H9 (cell line): ENCODE measurements at regions not wholly inside any gene's neighbourhood (a gene's known extent, or its start where the extent isn't known, plus 50 kb on each side); places are given as distances from the start of the nearest gene placed in this dataset.

Experiments
- DNase-seq: peaks from one replicate; pipeline ENCODE4 v3.0.0-alpha.2; 2017
- H2AFZ ChIP-seq: one replicate; pipeline ENCODE4 v1.6.1; 2013; ENCODE audit warnings: mild to moderate bottlenecking, low read length, control low read depth, moderate library complexity
- H2AK5ac ChIP-seq: 2 replicates; pipeline ENCODE4 v1.6.1; 2013; ENCODE audit warnings: low read length, control low read depth, mixed read lengths; ENCODE audit not compliant: insufficient read length
- H2BK120ac ChIP-seq: one replicate; pipeline ENCODE4 v1.6.1; 2013; ENCODE audit warnings: low read depth, mild to moderate bottlenecking, low read length, control low read depth, inconsistent platforms; ENCODE audit not compliant: poor library complexity, severe bottlenecking
- H2BK12ac ChIP-seq: 2 replicates; pipeline ENCODE4 v1.6.1; 2013; ENCODE audit warnings: low read length, control low read depth, mixed read lengths, low read depth; ENCODE audit not compliant: insufficient read length
- H2BK15ac ChIP-seq: 2 replicates; pipeline ENCODE4 v1.6.1; 2013; ENCODE audit warnings: low read depth, low read length, control low read depth
- H2BK20ac ChIP-seq: one replicate; pipeline ENCODE4 v1.6.1; 2013; ENCODE audit warnings: low read depth, mild to moderate bottlenecking, low read length, control low read depth, inconsistent platforms; ENCODE audit not compliant: poor library complexity, severe bottlenecking
- H2BK5ac ChIP-seq: 2 replicates; pipeline ENCODE4 v1.6.1; 2013; ENCODE audit warnings: low read length, control low read depth, mixed read lengths; ENCODE audit not compliant: insufficient read length
- H3K14ac ChIP-seq: 2 replicates; pipeline ENCODE4 v1.6.1; 2013; ENCODE audit warnings: low read length, control low read depth; ENCODE audit not compliant: insufficient read depth
- H3K18ac ChIP-seq: 2 replicates; pipeline ENCODE4 v1.6.1; 2013; ENCODE audit warnings: low read depth, mild to moderate bottlenecking, mixed read lengths, low read length, control low read depth; ENCODE audit not compliant: insufficient read length
- H3K23ac ChIP-seq: 2 replicates; pipeline ENCODE4 v1.6.1; 2013; ENCODE audit warnings: low read length, control low read depth, mixed read lengths, low read depth; ENCODE audit not compliant: insufficient read length
- H3K23me2 ChIP-seq: 2 replicates; pipeline ENCODE4 v1.6.1; 2013; ENCODE audit warnings: low read depth, mild to moderate bottlenecking, mixed read lengths, low read length, control low read depth; ENCODE audit not compliant: insufficient read length, poor library complexity, severe bottlenecking
- H3K27ac ChIP-seq: 2 replicates; pipeline ENCODE4 v1.5.1; 2013; ENCODE audit warnings: low read length, control low read depth, mixed read lengths, low read depth; ENCODE audit not compliant: insufficient read length
- H3K27me3 ChIP-seq: 2 replicates; pipeline ENCODE4 v1.6.1; 2013; ENCODE audit warnings: low read length, control low read depth, inconsistent platforms; ENCODE audit not compliant: insufficient read depth
- H3K4ac ChIP-seq: 2 replicates; pipeline ENCODE4 v1.6.1; 2013; ENCODE audit warnings: low read depth, mild to moderate bottlenecking, control low read depth, inconsistent platforms, low read length, moderate library complexity
- H3K4me1 ChIP-seq: 2 replicates; pipeline ENCODE4 v1.6.1; 2013; ENCODE audit warnings: low read length, control low read depth, inconsistent platforms; ENCODE audit not compliant: insufficient read depth
- H3K4me2 ChIP-seq: 2 replicates; pipeline ENCODE4 v1.6.1; 2013; ENCODE audit warnings: low read length, control low read depth, mixed read lengths; ENCODE audit not compliant: insufficient read length, insufficient read depth
- H3K56ac ChIP-seq: 2 replicates; pipeline ENCODE4 v1.6.1; 2013; ENCODE audit warnings: low read depth, mild to moderate bottlenecking, mixed read lengths, low read length, control low read depth; ENCODE audit not compliant: insufficient read length
- H3K79me1 ChIP-seq: 2 replicates; pipeline ENCODE4 v1.6.1; 2013; ENCODE audit warnings: low read depth, mild to moderate bottlenecking, moderate library complexity, low read length, control low read depth, inconsistent platforms; ENCODE audit not compliant: insufficient read depth, poor library complexity, severe bottlenecking
- H3K79me2 ChIP-seq: 2 replicates; pipeline ENCODE4 v1.6.1; 2013; ENCODE audit warnings: low read length, control low read depth, inconsistent platforms; ENCODE audit not compliant: insufficient read depth
- H3K9ac ChIP-seq: 2 replicates; pipeline ENCODE4 v1.6.1; 2013; ENCODE audit warnings: low read length, control low read depth, mixed read lengths; ENCODE audit not compliant: insufficient read length; ENCODE audit errors: extremely low read depth
- H3K9me3 ChIP-seq: one replicate; pipeline ENCODE4 v1.6.1; 2013; ENCODE audit warnings: low read depth, low read length, inconsistent platforms; ENCODE audit not compliant: control insufficient read depth
- H3T11ph ChIP-seq: one replicate; pipeline ENCODE4 v1.6.1; 2013; ENCODE audit warnings: mild to moderate bottlenecking, low read length, control low read depth, inconsistent platforms
- H4K20me1 ChIP-seq: one replicate; pipeline ENCODE4 v1.6.1; 2013; ENCODE audit not compliant: control insufficient read depth, insufficient read length, insufficient read depth
- H4K5ac ChIP-seq: 2 replicates; pipeline ENCODE4 v1.6.1; 2013; ENCODE audit warnings: low read depth, mild to moderate bottlenecking, mixed read lengths, low read length, control low read depth; ENCODE audit not compliant: insufficient read length
- H4K8ac ChIP-seq: replicated peaks from 2 replicates; pipeline ENCODE4 v1.6.1; 2013; ENCODE audit warnings: low read length, control low read depth, mixed read lengths, low read depth; ENCODE audit not compliant: insufficient read length
- H4K91ac ChIP-seq: 2 replicates; pipeline ENCODE4 v1.6.1; 2013; ENCODE audit warnings: low read depth, mild to moderate bottlenecking, moderate library complexity, mixed read lengths, low read length, control low read depth; ENCODE audit not compliant: insufficient read length
- H3K27ac Mint-ChIP-seq, 3 experiments: 2 replicates in 2 of 3; 3 replicates in 1 of 3; pipeline ENCODE4 v1.8.0; 2020 to 2021; ENCODE audit warnings: mixed read lengths in 3 of 3, mild to moderate bottlenecking in 1 of 3, moderate library complexity in 1 of 3
- H3K27me3 Mint-ChIP-seq: 2 replicates; pipeline ENCODE4 v1.8.0; 2021; ENCODE audit warnings: low read depth, mild to moderate bottlenecking, moderate library complexity, mixed read lengths
- H3K36me3 Mint-ChIP-seq, 3 experiments: 2 replicates in 2 of 3; 3 replicates in 1 of 3; pipeline ENCODE4 v1.8.0; 2020 to 2021; ENCODE audit warnings: low read depth in 3 of 3, mixed read lengths in 3 of 3; ENCODE audit not compliant: insufficient read depth in 1 of 3
- H3K4me1 Mint-ChIP-seq, 2 experiments: 2 replicates each; pipeline ENCODE4 v1.8.0; 2020; ENCODE audit warnings: mixed read lengths in 2 of 2
- H3K4me3 Mint-ChIP-seq, 2 experiments: 2 replicates in 1 of 2; 3 replicates in 1 of 2; pipeline ENCODE4 v1.8.0; 2020 to 2021; ENCODE audit warnings: mild to moderate bottlenecking in 2 of 2, mixed read lengths in 2 of 2, moderate library complexity in 1 of 2
- H3K9me3 Mint-ChIP-seq, 2 experiments: 2 replicates in 1 of 2; 3 replicates in 1 of 2; pipeline ENCODE4 v1.8.0; 2020; ENCODE audit warnings: mild to moderate bottlenecking in 2 of 2, mixed read lengths in 2 of 2, moderate library complexity in 1 of 2
- WGBS: extraction: QIAGEN DNeasy Blood & Tissue Kit; methylation state at CpG from one replicate; pipeline ENCODE4 v1.1.7; 2013; ENCODE audit warnings: missing lambda C conversion rate, low lambda C conversion rate, mixed read lengths; ENCODE audit not compliant: insufficient read length; ENCODE audit errors: extremely low coverage; 5-methylcytosine and 5-hydroxymethylcytosine counted together
- TF ChIP-seq, protein P1 (sequence below): fragments of 200-600 bp; sonication (generic); conservative IDR thresholded peaks from 3 replicates; pipeline ENCODE4 v1.8.0; 2021; ENCODE audit warnings: antibody characterized with exemption, mild to moderate bottlenecking

DNA sequence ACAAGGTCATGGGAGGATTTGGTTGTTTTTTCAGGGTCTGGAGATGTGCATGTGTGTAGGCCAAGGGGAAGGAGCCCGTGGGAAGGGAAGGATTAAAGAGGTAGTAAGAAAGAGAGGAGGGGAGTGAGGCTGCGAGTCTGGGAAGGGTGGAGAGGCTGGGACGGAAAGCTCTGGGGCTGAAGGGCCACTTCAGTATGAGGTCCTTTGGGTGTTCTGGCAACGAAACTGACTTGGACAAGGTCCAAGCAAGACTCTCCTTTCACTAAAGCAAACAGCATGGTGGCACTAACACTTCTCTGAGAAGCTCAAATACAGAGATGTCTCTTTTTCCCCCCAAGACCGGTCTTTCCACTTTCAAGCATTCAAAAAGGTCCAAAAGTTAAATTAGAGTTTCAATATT, 394.5 kb downstream of the ARHGEF28 start:
- Mint-ChIP-seq H3K27ac (no peak overlapping the region; a peak in 1 of 7 replicates), H3K27me3 (peaks cover 2% of the 10 kb centered on the region), H3K4me3 (no peak overlapping the region), H3K9me3 (no peaks in the 10 kb centered on the region), H3K36me3 (no peaks in the 10 kb centered on the region), H3K4me1 (peaks cover 7 to 14% of the 10 kb centered on the region in 2 experiments; a peak in 3 of 4 replicates)
- Histone ChIP-seq H3K27me3 (no peaks in the 10 kb centered on the region), H3K4me1 (no peaks in the 10 kb centered on the region), H3K18ac (no peak overlapping the region), H2BK20ac (no peak overlapping the region), H3K23ac (no peak overlapping the region), H3K14ac (no peak overlapping the region), H3K4me2 (no peak overlapping the region), H3K56ac (no peak overlapping the region), H3K4ac (no peak overlapping the region), H3T11ph (no peak overlapping the region), H4K20me1 (no peaks in the 10 kb centered on the region), H2BK15ac (no peak overlapping the region), H2BK120ac (no peak overlapping the region), H4K5ac (no peak overlapping the region), H4K8ac (no peak overlapping the region), H2BK12ac (no peak overlapping the region), H2AK5ac (no peak overlapping the region), H3K23me2 (no peaks in the 10 kb centered on the region), H3K27ac (no peak overlapping the region), H2BK5ac (no peak overlapping the region), H3K9me3 (no peaks in the 10 kb centered on the region), H4K91ac (no peak overlapping the region), H3K79me1 (no peaks in the 10 kb centered on the region), H3K79me2 (no peaks in the 10 kb centered on the region), H2AFZ (no peak overlapping the region), H3K9ac (no peak overlapping the region)
- no peak for DNase-seq
- WGBS: no CpG with 5 or more reads among the region's 5 CpGs
- TF ChIP-seq, protein P1, sequence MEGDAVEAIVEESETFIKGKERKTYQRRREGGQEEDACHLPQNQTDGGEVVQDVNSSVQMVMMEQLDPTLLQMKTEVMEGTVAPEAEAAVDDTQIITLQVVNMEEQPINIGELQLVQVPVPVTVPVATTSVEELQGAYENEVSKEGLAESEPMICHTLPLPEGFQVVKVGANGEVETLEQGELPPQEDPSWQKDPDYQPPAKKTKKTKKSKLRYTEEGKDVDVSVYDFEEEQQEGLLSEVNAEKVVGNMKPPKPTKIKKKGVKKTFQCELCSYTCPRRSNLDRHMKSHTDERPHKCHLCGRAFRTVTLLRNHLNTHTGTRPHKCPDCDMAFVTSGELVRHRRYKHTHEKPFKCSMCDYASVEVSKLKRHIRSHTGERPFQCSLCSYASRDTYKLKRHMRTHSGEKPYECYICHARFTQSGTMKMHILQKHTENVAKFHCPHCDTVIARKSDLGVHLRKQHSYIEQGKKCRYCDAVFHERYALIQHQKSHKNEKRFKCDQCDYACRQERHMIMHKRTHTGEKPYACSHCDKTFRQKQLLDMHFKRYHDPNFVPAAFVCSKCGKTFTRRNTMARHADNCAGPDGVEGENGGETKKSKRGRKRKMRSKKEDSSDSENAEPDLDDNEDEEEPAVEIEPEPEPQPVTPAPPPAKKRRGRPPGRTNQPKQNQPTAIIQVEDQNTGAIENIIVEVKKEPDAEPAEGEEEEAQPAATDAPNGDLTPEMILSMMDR: no peak
